WTC11 (cell line): ENCODE measurements at regions not wholly inside any gene's neighbourhood (a gene's known extent, or its start where the extent isn't known, plus 50 kb on each side); places are given as distances from the start of the nearest gene placed in this dataset.

Source experiments
- ATAC-seq: fragments of 200-7000 bp; cut with Tn5 transposase; 2 replicates; pipeline ENCODE4 v1.10.0; 2021; ENCODE audit warnings: mild to moderate bottlenecking, moderate library complexity
- CTCF ChIA-PET: fragments of 300-600 bp; sonication (Branson Sonifier 250); formaldehyde crosslinking; loops from one replicate; lab custom pipeline; 2021; ENCODE audit warnings: antibody characterized with exemption; lab: Charles Lee
- POLR2A ChIA-PET: fragments of 350-600 bp; sonication (Branson Sonifier 250); formaldehyde crosslinking; loops from one replicate; lab custom pipeline; 2021; ENCODE audit warnings: antibody characterized with exemption; lab: Charles Lee
- DNase-seq: peaks from one replicate; pipeline ENCODE4 v3.0.0; 2021; ENCODE audit warnings: low spot score
- H3K27ac Mint-ChIP-seq: 2 replicates; pipeline ENCODE4 v1.8.0; 2021; ENCODE audit warnings: mixed read lengths
- H3K27me3 Mint-ChIP-seq: 2 replicates; pipeline ENCODE4 v1.8.0; 2021; ENCODE audit warnings: low read depth, mild to moderate bottlenecking, moderate library complexity, mixed read lengths
- H3K36me3 Mint-ChIP-seq: 2 replicates; pipeline ENCODE4 v1.8.0; 2021; ENCODE audit warnings: mixed read lengths
- H3K4me1 Mint-ChIP-seq: 2 replicates; pipeline ENCODE4 v1.8.0; 2022; ENCODE audit warnings: mixed read lengths
- H3K4me3 Mint-ChIP-seq: 2 replicates; pipeline ENCODE4 v1.8.0; 2021; ENCODE audit warnings: mild to moderate bottlenecking, moderate library complexity, mixed read lengths
- H3K9me3 Mint-ChIP-seq: 2 replicates; pipeline ENCODE4 v1.8.0; 2021; ENCODE audit warnings: mixed read lengths
- CREM ChIP-seq: sonication (generic); formaldehyde crosslinking; IDR thresholded peaks from 2 replicates; pipeline ENCODE4 v1.8.1; 2022; ENCODE audit warnings: mild to moderate bottlenecking, missing genetic modification reagents, moderate library complexity
- E2F1 ChIP-seq: sonication (generic); formaldehyde crosslinking; IDR thresholded peaks from 2 replicates; pipeline ENCODE4 v1.8.0; 2022; ENCODE audit warnings: mild to moderate bottlenecking, missing genetic modification reagents
- ELF4 ChIP-seq: sonication (generic); formaldehyde crosslinking; IDR thresholded peaks from 2 replicates; pipeline ENCODE4 v1.8.1; 2022; ENCODE audit warnings: low read depth, mild to moderate bottlenecking, moderate library complexity, missing genetic modification reagents
- ERG ChIP-seq: fragments of 250-450 bp; sonication (Bioruptor Pico); IDR thresholded peaks from 2 replicates; pipeline ENCODE4 v1.8.0; 2021; ENCODE audit warnings: mild to moderate bottlenecking
- GTF2I ChIP-seq: fragments of 250-450 bp; sonication (Bioruptor Pico); conservative IDR thresholded peaks from 2 replicates; pipeline ENCODE4 v1.4.0; 2021; ENCODE audit warnings: mild to moderate bottlenecking
- KAT7 ChIP-seq: sonication (generic); formaldehyde crosslinking; IDR thresholded peaks from 2 replicates; pipeline ENCODE4 v1.8.1; 2023; ENCODE audit warnings: missing genetic modification reagents, mild to moderate bottlenecking, borderline replicate concordance
- MAX ChIP-seq: sonication (generic); formaldehyde crosslinking; IDR thresholded peaks from 2 replicates; pipeline ENCODE4 v1.8.0; 2022; ENCODE audit warnings: mild to moderate bottlenecking, missing genetic modification reagents
- PRDM15 ChIP-seq: sonication (generic); formaldehyde crosslinking; IDR thresholded peaks from 2 replicates; pipeline ENCODE4 v1.8.0; 2022; ENCODE audit warnings: missing genetic modification reagents
- SP1 ChIP-seq: sonication (generic); formaldehyde crosslinking; conservative IDR thresholded peaks from 2 replicates; pipeline ENCODE4 v1.8.1; 2022; ENCODE audit warnings: missing genetic modification reagents
- TCF7 ChIP-seq: sonication (generic); formaldehyde crosslinking; IDR thresholded peaks from 2 replicates; pipeline ENCODE4 v1.8.0; 2022; ENCODE audit warnings: mild to moderate bottlenecking, low read depth, missing genetic modification reagents, moderate library complexity
- TEAD4 ChIP-seq: sonication (generic); formaldehyde crosslinking; IDR thresholded peaks from 2 replicates; pipeline ENCODE4 v1.8.0; 2022; ENCODE audit warnings: mild to moderate bottlenecking, missing genetic modification reagents
- USF2 ChIP-seq: sonication (generic); formaldehyde crosslinking; IDR thresholded peaks from 2 replicates; pipeline ENCODE4 v1.8.1; 2023; ENCODE audit warnings: mild to moderate bottlenecking, missing genetic modification reagents, moderate library complexity
- ZBTB21 ChIP-seq: sonication (generic); formaldehyde crosslinking; IDR thresholded peaks from 2 replicates; pipeline ENCODE4 v1.8.1; 2023; ENCODE audit warnings: mild to moderate bottlenecking, missing genetic modification reagents, borderline replicate concordance
- ZNF263 ChIP-seq: sonication (generic); formaldehyde crosslinking; IDR thresholded peaks from 2 replicates; pipeline ENCODE4 v1.8.1; 2022; ENCODE audit warnings: low read depth, mild to moderate bottlenecking, moderate library complexity, missing genetic modification reagents
- ZNF416 ChIP-seq: fragments of 250-450 bp; sonication (Bioruptor Pico); IDR thresholded peaks from 2 replicates; pipeline ENCODE4 v1.9.0; 2021; ENCODE audit warnings: mild to moderate bottlenecking, inconsistent platforms
- ZNF425 ChIP-seq: fragments of 250-450 bp; sonication (Bioruptor Pico); conservative IDR thresholded peaks from 2 replicates; pipeline ENCODE4 v1.9.0; 2021; ENCODE audit warnings: mild to moderate bottlenecking
- ZNF671 ChIP-seq: fragments of 250-450 bp; sonication (Bioruptor Pico); IDR thresholded peaks from 2 replicates; pipeline ENCODE4 v1.8.0; 2021; ENCODE audit warnings: mild to moderate bottlenecking
- TF ChIP-seq, protein P1 (sequence below): sonication (generic); formaldehyde crosslinking; IDR thresholded peaks from 2 replicates; pipeline ENCODE4 v1.8.1; 2022; ENCODE audit warnings: low read depth, missing genetic modification reagents, borderline replicate concordance
- TF ChIP-seq, protein P2 (sequence below): sonication (generic); formaldehyde crosslinking; conservative IDR thresholded peaks from 2 replicates; pipeline ENCODE4 v1.8.1; 2022; ENCODE audit warnings: mild to moderate bottlenecking, missing genetic modification reagents
- TF ChIP-seq, protein P3 (sequence below): sonication (generic); formaldehyde crosslinking; IDR thresholded peaks from 2 replicates; pipeline ENCODE4 v1.8.1; 2023; ENCODE audit warnings: mild to moderate bottlenecking, missing genetic modification reagents

GRCh38 chr3:164113371-164114332, 964.6 kb downstream of the SI start (continued):
- TF ChIP-seq PRDM15 (CRISPR knock-in tag) (no peak), ZBTB21 (CRISPR knock-in tag) (no peak), ZNF416 (no peak)
- TF ChIP-seq, protein P1, sequence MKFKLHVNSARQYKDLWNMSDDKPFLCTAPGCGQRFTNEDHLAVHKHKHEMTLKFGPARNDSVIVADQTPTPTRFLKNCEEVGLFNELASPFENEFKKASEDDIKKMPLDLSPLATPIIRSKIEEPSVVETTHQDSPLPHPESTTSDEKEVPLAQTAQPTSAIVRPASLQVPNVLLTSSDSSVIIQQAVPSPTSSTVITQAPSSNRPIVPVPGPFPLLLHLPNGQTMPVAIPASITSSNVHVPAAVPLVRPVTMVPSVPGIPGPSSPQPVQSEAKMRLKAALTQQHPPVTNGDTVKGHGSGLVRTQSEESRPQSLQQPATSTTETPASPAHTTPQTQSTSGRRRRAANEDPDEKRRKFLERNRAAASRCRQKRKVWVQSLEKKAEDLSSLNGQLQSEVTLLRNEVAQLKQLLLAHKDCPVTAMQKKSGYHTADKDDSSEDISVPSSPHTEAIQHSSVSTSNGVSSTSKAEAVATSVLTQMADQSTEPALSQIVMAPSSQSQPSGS (CRISPR knock-in tag) = no peak
- TF ChIP-seq, all 79 proteins: peak for 0

GRCh38 chr3:164096352-164096751, 981.9 kb downstream of the SI start:
- H3K27me3 Mint-ChIP-seq = no peaks in the 10 kb centered on the region
- no peaks in the 10 kb centered on the region for H3K9me3 Mint-ChIP-seq
- no peaks in the 10 kb centered on the region for H3K4me1 Mint-ChIP-seq
- no peak overlapping the region for H3K4me3 Mint-ChIP-seq
- H3K36me3 Mint-ChIP-seq = no peaks in the 10 kb centered on the region
- no peak overlapping the region for H3K27ac Mint-ChIP-seq
- ChIA-PET CTCF (no interaction called here), POLR2A (no interaction called here)
- TF ChIP-seq USF2 (CRISPR knock-in tag) (no peak), GTF2I (no peak), ZBTB21 (CRISPR knock-in tag) (no peak), E2F1 (CRISPR knock-in tag) (no peak), ZNF263 (CRISPR knock-in tag) (no peak), TCF7 (CRISPR knock-in tag) (no peak), MAX (CRISPR knock-in tag) (no peak), TEAD4 (CRISPR knock-in tag) (no peak), ZNF671 (CRISPR knock-in tag) (no peak), CREM (CRISPR knock-in tag) (no peak), ELF4 (CRISPR knock-in tag) (no peak), ERG (CRISPR knock-in tag) (no peak), ZNF425 (CRISPR knock-in tag) (no peak), SP1 (CRISPR knock-in tag) (no peak), KAT7 (CRISPR knock-in tag) (no peak)
- TF ChIP-seq, protein P2, sequence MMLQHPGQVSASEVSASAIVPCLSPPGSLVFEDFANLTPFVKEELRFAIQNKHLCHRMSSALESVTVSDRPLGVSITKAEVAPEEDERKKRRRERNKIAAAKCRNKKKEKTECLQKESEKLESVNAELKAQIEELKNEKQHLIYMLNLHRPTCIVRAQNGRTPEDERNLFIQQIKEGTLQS (CRISPR knock-in tag) = no peak
- TF ChIP-seq, protein P3, sequence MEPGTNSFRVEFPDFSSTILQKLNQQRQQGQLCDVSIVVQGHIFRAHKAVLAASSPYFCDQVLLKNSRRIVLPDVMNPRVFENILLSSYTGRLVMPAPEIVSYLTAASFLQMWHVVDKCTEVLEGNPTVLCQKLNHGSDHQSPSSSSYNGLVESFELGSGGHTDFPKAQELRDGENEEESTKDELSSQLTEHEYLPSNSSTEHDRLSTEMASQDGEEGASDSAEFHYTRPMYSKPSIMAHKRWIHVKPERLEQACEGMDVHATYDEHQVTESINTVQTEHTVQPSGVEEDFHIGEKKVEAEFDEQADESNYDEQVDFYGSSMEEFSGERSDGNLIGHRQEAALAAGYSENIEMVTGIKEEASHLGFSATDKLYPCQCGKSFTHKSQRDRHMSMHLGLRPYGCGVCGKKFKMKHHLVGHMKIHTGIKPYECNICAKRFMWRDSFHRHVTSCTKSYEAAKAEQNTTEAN = no peak
- ATAC-seq = no peak
- no peak for DNase-seq
